ENCODE measurements at regions not wholly inside any gene's neighbourhood (a gene's known extent, or its start where the extent isn't known, plus 50 kb on each side); places are given as distances from the start of the nearest gene placed in this dataset.

- no peak for TF ChIP-seq CTCF (IDR thresholded peaks at IDR 0.05)
- no peak for TF ChIP-seq EP300 (IDR thresholded peaks at IDR 0.05)
- TF ChIP-seq POLR2A (IDR thresholded peaks at IDR 0.05; ENCODE audit: low read depth), result no peak
These were observed 396.7 kb upstream of the SORCS1 start for GRCh38 chr10:107561136-107561650.
